NCI-H1694 (cell line): ENCODE measurements at regions not wholly inside any gene's neighbourhood (a gene's known extent, or its start where the extent isn't known, plus 50 kb on each side); places are given as distances from the start of the nearest gene placed in this dataset.
"Not testable (repeated sequence)": the region's sequence is repeated elsewhere in the genome, so short reads cannot be mapped to it uniquely, and the experiment has no call there.

Experiments
- DNase-seq: peaks from one replicate; lab custom pipeline; 2025; lab: John Stamatoyannopoulos, UW

GRCh38 chr20:16864069-16864468, 115.9 kb downstream of the OTOR start:
- no peak for DNase-seq

- DNase-seq = no peak
Observed at GRCh38 chr20:16864963-16865362, 116.8 kb downstream of the OTOR start.

- no peak for DNase-seq
Observed at GRCh38 chr20:16865406-16865805, 117.2 kb downstream of the OTOR start.

DNA sequence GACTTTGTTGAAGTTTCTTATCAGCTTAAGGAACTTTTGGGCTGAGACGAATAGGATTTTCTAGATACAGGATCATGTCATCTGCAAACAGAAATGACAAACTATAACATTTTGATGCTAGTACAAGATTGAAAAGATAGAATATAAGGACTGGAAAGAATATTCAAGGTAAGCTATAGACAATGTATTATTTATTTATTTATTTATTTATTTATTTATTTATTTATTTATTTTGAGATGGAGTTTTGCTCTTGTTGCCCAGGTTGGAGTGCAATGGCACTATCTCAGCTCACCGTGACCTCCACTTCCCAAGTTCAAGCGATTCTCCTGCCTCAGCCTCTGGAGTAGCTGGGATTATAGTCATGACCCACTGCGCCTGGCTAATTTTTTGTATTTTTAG, 125.0 kb downstream of the OTOR start:
- not testable (repeated sequence) for DNase-seq

- no peak for DNase-seq
Observed at GRCh38 chr20:16877053-16877554, 128.9 kb downstream of the OTOR start.

DNA sequence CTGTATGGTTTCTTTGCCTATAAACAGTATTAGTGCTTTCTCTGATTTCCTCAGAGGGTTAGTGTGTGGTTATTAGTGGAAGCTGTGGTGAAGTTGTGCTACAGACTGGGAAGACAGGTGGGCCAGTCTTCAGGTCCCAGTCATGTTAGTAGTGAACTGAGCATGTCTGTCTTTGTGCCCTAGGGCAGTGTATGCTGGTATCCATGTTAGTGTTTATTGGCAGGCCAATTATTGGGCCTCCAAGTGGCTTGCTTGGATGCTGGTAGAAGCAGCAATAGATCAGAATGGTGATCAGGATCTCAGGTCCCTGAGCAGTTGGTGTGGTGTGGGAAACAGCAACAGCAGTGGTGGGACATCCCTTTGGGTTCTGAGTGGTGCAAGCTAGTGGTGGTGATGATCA, 137.6 kb downstream of the OTOR start:
- DNase-seq = no peak

- DNase-seq = no peak
Observed at GRCh38 chr20:16898433-16898832, 150.3 kb downstream of the OTOR start.

GRCh38 chr20:16902662-16903061, 154.5 kb downstream of the OTOR start:
- DNase-seq = no peak

GRCh38 chr20:16904751-16905150, 156.6 kb downstream of the OTOR start:
- DNase-seq = no peak

DNA sequence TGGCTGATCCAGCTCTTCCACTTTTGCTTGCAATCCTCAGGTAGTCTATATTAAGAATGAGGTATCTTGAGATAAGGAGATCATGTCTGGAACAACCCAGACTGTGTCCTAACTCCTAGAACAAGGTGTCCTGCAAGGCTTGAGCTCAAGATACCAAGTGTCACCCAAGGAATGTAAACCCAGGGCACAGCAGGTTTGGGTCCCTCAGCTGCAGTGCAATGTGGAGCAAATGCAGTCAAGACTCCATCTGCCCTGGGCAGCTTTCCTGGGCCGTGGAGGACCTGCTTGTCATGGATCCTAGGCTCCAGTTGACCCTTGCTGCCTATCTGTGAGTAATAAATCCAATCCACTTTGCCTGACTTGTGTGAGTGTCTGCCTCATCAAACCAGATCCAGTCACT, 166.1 kb downstream of the OTOR start:
- DNase-seq = no peak

DNA sequence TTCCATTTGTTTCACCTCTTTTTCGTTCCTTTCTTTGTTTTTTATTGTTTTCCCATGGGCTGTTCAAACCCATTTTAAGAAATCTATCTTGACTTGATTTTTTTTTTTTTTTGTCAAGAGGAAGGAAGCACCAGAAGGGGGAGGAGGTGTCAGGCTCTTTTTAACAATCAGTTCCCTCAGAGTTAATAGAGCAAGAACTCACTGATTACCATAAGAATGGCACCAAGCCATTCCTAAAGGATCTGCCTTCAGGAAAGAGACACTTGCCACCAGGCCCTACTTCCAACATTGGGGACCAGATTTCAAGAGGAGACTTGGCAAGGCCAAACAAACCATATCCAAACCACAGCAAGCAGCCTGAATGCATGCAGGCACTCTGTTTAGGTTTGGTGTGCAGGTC, 168.0 kb downstream of the OTOR start:
- no peak for DNase-seq

DNA sequence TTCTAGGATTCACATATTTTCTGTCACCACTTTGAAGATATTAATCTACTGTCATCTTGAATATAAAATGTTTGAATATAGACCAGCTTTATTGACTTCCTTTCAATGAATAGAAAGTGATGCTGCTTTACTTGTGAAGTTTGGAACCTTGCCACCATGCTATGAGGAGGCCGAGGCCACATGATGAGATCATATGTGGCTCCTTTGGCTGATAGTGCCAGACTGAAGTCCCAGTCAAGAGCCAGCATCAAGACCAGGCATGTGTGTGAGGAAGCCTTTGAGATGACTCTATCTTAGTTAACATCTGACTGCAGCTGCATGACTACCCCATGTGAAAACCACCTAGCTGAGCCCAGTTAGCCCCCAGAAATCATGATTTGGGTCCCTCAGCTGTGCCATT, 169.5 kb downstream of the OTOR start:
- no peak for DNase-seq

GRCh38 chr20:16918366-16918765, 170.2 kb downstream of the OTOR start:
- no peak for DNase-seq

- DNase-seq = no peak
Observed at GRCh38 chr20:16919841-16920240, 171.7 kb downstream of the OTOR start.

DNA sequence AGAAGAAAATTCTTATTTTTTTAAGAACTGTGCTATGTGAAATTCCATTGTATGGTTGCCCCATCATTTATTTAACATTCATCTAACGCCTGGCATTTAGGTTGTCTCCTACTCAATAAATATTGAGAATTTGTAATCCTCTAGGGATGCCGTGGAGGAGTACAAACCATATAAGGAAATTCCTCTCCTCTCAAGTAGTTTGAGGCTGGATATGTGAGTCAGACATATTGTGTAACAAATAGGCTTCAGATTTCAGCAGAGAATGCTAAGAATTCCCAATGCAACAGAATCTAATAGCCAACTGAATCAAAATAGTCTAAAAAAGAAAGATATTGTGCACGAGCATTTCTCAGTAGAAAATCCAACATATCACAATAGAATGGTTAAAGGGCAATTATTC, 174.7 kb downstream of the OTOR start:
- no peak for DNase-seq

DNA sequence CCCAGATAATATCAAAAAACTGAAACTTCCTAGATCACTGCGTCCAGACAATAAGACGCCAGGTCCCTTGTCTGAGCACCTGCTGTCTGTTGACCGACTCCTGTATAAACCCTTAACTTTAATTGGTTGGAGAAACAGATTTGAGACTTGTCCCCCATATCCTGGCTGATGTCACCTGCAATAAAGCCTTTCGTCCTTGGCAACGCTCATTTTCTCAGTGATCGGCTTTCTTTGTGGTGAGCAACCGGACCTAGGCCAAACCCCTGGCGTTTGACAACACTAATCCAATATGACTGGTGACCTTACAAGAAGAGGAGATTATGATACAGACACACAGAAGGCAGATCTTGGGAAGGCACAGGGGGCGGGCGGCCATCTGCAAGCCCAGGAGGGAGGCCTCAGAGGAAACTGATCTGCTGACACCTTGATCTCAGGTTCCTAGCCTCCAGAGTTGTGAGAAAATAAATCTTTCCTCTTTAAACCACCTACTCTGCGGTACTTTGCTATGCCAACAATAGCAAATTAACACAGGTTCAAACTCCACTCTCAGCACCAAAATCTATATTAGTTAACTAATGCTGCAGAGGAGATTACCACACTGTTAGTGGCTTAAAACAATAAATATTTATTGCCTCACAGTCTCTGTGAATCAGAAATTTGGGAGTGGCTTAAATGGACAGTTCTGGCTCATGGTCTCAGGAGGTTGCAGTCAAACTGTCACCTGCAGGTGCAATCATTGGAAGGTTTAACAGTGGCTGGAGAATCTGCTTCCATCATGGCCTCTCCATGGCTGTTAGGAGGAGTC, 178.7 kb downstream of the OTOR start:
- DNase-seq = no peak

DNA sequence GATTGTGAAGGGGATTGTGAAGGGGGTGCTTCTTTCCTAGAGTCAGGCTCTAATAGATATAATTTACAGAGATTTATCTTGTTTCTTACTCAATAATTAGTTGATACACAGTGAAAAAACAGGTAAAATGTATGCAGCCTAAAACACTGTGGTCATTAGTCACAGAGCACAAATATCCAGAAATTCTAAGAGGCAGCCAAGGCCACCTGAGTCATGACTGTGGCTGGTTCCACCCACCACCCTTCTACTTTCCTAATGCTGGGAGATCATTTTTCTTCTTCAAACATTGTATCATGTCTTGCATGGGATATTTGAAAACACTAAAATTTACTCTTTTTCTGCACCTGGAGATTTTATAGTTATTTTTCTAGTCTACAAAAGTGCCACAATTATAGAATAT, 181.6 kb downstream of the OTOR start:
- no peak for DNase-seq

DNA sequence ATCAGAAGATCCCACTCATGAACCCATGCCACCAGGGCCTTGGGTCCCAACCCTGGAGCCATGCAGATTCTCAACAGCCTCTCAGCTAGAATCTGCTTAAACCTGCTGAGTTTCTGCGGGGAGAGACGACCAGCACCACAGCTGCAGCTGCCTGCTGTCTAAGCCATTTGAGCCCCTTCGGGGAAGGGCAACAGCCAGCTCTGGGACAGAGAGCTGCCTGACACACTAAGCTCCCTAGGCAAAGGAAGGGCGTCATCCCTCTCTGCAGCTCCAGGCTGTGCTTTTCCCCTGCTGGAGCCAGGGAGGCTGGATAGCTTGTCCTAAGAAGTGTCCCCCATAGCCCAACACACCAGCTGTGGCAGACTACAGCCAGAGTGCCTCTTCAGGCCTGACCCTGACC, 182.5 kb downstream of the OTOR start:
- no peak for DNase-seq

- DNase-seq = no peak
Observed at GRCh38 chr20:16939051-16939450, 190.9 kb downstream of the OTOR start.

DNA sequence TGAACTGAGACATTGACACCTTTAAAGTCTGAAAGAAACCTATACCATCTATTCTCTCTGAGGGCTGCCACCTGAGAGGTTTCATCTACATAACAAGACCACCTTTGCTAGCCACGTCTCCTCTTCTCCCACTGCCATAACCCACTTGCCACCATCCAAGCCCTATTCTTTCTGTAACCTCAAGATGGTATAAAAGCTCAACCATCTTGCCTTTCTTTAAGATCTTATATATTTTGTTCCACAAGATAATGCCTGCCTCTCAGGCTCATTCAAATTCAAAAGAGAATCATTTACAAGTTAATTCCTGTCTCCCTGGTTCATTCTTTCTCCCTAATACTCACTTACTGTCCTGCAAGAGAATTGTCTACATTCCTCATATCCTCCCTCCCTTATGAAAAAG, 192.5 kb downstream of the OTOR start:
- no peak for DNase-seq

- DNase-seq = no peak
Observed at GRCh38 chr20:16942051-16942450, 193.9 kb downstream of the OTOR start.

DNA sequence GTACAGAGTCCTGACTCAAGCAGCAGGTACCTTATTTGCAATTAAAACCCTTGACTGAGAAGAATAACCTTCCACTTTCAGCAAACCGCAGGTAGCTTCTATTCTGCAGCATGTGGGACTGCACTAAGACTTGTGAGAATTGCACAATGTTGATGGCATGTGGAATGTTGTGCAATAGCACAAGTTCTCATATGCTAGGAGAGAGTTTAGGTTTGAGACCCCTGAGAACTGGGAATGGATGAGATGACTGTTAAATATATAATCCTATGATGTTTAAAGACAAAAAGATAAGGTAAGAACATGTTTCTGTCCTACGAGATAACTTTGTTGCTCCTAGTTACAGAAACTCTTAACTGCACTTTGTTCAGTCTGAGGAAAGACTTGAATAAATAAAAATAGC, 194.6 kb downstream of the OTOR start:
- DNase-seq = no peak

DNA sequence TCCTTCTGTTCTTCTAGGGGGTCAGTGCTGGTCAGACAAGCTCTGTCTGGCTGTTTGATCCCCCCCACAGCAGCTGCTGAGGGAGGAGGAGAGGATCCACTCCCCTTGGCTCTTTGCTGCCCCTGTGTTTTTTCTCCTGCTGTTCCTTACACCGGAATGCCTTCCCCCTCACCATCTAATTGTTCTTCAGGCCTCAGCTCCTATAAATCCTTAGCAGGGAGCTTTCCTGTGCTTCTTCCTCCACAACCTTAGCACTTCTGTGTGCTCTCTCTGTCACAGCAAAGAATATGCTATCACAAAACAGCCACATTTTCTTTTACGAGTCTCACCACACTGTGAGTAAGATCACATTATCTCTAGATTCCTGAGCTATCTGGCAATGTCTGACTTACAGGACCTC, 196.6 kb downstream of the OTOR start:
- no peak for DNase-seq

- no peak for DNase-seq
Observed at GRCh38 chr20:16945619-16946018, 197.5 kb downstream of the OTOR start.
